ENCODE measurements at regions not wholly inside any gene's neighbourhood (a gene's known extent, or its start where the extent isn't known, plus 50 kb on each side); places are given as distances from the start of the nearest gene placed in this dataset.

- H3K27ac ChIP-seq: no peak overlapping the region
- ChIA-PET CTCF (no interaction called here), POLR2A (ENCODE audit: unreplicated experiment) (no interaction called here)
- H3K79me2 ChIP-seq (ENCODE audit: low read depth): no peaks in the 10 kb centered on the region
- no peaks in the 10 kb centered on the region for H3K27me3 ChIP-seq (ENCODE audit: insufficient read depth, low read depth)
- H3K36me3 ChIP-seq (ENCODE audit: low read depth): no peaks in the 10 kb centered on the region
- H3K4me1 ChIP-seq (replicated peaks; ENCODE audit: insufficient read depth): peaks cover 22% of the 10 kb centered on the region
- H2AFZ ChIP-seq: no peak overlapping the region
- TF ChIP-seq EZH2 (IDR thresholded peaks at IDR 0.05; ENCODE audit: low read depth): no peak
- no peak for TF ChIP-seq CTCF (conservative IDR thresholded peaks at IDR 0.05)
- BruUV-seq (replicated peaks): no TSS peak
- no peak for DNase-seq
- H3K9me2 ChIP-seq (ENCODE audit: insufficient read depth): no peaks in the 10 kb centered on the region
- no peaks in the 10 kb centered on the region for H4K20me1 ChIP-seq (ENCODE audit: insufficient read depth)
- no peak overlapping the region for H3K4me3 ChIP-seq
- peaks cover 9% of the 10 kb centered on the region; the same call in 1 of the 2 replicates for H3F3A ChIP-seq (ENCODE audit: insufficient read depth, low read depth)
- intact Hi-C loops (cut with micrococcal nuclease; ENCODE audit: unreplicated experiment): no loop called here
- no peaks in the 10 kb centered on the region for H3K9me3 ChIP-seq (ENCODE audit: insufficient read depth, low read depth)
- H3K4me2 ChIP-seq: no peak overlapping the region
Observed at GRCh38 chr10:78695846-78696245, 372.9 kb upstream of the ZMIZ1 start.

- no TSS peak for BruUV-seq (replicated peaks)
- TF ChIP-seq CTCF (conservative IDR thresholded peaks at IDR 0.05): no peak
- no peak for TF ChIP-seq EZH2 (IDR thresholded peaks at IDR 0.05; ENCODE audit: low read depth)
- CTCF ChIA-PET: no interaction called here
Observed at GRCh38 chr10:78696791-78697395, 371.9 kb upstream of the ZMIZ1 start.

GRCh38 chr10:78699971-78700370 lies 368.8 kb upstream of the ZMIZ1 start:
- no peak for DNase-seq
- no TSS peak for BruUV-seq (replicated peaks)
- H3K9me3 ChIP-seq (ENCODE audit: insufficient read depth, low read depth): no peaks in the 10 kb centered on the region
- H3F3A ChIP-seq (ENCODE audit: insufficient read depth, low read depth): no peaks in the 10 kb centered on the region; the same call in 1 of the 2 replicates
- H3K36me3 ChIP-seq (ENCODE audit: low read depth): no peaks in the 10 kb centered on the region
- H2AFZ ChIP-seq: no peak overlapping the region
- H3K4me3 ChIP-seq: no peak overlapping the region
- H3K79me2 ChIP-seq (ENCODE audit: low read depth): no peaks in the 10 kb centered on the region
- H3K9me2 ChIP-seq (ENCODE audit: insufficient read depth): no peaks in the 10 kb centered on the region
- peaks cover 10% of the 10 kb centered on the region; the same call in 1 of the 2 replicates for H3K4me1 ChIP-seq (replicated peaks; ENCODE audit: insufficient read depth)
- POLR2A ChIA-PET (ENCODE audit: unreplicated experiment): no interaction called here
- H3K27ac ChIP-seq: no peak overlapping the region
- no peak overlapping the region for H3K4me2 ChIP-seq
- CTCF ChIA-PET: no interaction called here
- no peaks in the 10 kb centered on the region for H3K27me3 ChIP-seq (ENCODE audit: insufficient read depth, low read depth)
- intact Hi-C loops (cut with micrococcal nuclease; ENCODE audit: unreplicated experiment): no loop called here
- TF ChIP-seq CTCF (conservative IDR thresholded peaks at IDR 0.05) (no peak), EZH2 (IDR thresholded peaks at IDR 0.05; ENCODE audit: low read depth) (no peak)
- no peaks in the 10 kb centered on the region for H4K20me1 ChIP-seq (ENCODE audit: insufficient read depth)

More at GRCh38 chr10:78696791-78697395, 371.9 kb upstream of the ZMIZ1 start:
- no peaks in the 10 kb centered on the region for H3K9me3 ChIP-seq (ENCODE audit: insufficient read depth, low read depth)
- H3K4me2 ChIP-seq: no peak overlapping the region
- POLR2A ChIA-PET (ENCODE audit: unreplicated experiment): no interaction called here
- H3K4me1 ChIP-seq (replicated peaks; ENCODE audit: insufficient read depth): peaks cover 14% of the 10 kb centered on the region
- H3K36me3 ChIP-seq (ENCODE audit: low read depth): no peaks in the 10 kb centered on the region
- no peaks in the 10 kb centered on the region for H3K27me3 ChIP-seq (ENCODE audit: insufficient read depth, low read depth)
- no peak overlapping the region for H3K4me3 ChIP-seq
- no peaks in the 10 kb centered on the region for H3K9me2 ChIP-seq (ENCODE audit: insufficient read depth)
- no peaks in the 10 kb centered on the region for H3K79me2 ChIP-seq (ENCODE audit: low read depth)
- intact Hi-C loops (cut with micrococcal nuclease; ENCODE audit: unreplicated experiment): no loop called here
- no peak overlapping the region for H2AFZ ChIP-seq
- H3K27ac ChIP-seq: no peak overlapping the region
- DNase-seq: no peak
- no peaks in the 10 kb centered on the region for H4K20me1 ChIP-seq (ENCODE audit: insufficient read depth)
- H3F3A ChIP-seq (ENCODE audit: insufficient read depth, low read depth): peaks cover 4% of the 10 kb centered on the region; the same call in 1 of the 2 replicates

Measured in PC-9 (cell line).